ENCODE measurements at regions not wholly inside any gene's neighbourhood (a gene's known extent, or its start where the extent isn't known, plus 50 kb on each side); places are given as distances from the start of the nearest gene placed in this dataset.

DNA sequence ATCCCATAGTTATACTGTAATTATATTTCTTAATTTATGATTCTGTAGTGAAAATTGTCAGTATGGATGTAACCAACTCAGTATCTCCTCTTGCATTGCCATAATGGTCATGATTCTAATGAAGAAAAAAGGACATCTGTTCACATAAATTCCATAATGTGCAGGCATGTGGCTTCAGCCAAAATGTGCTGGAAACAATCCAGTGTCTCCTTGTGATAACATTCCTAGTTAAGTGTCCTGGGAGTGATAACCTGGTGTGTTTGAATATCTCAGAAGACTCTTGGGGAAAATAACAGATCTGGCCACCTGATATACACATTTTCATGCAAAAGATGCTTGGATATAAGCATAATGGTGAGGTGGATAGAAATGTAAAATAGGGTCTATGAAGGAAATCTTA lies 2309.8 kb downstream of the PCDH7 start:
- TF ChIP-seq, protein P1, sequence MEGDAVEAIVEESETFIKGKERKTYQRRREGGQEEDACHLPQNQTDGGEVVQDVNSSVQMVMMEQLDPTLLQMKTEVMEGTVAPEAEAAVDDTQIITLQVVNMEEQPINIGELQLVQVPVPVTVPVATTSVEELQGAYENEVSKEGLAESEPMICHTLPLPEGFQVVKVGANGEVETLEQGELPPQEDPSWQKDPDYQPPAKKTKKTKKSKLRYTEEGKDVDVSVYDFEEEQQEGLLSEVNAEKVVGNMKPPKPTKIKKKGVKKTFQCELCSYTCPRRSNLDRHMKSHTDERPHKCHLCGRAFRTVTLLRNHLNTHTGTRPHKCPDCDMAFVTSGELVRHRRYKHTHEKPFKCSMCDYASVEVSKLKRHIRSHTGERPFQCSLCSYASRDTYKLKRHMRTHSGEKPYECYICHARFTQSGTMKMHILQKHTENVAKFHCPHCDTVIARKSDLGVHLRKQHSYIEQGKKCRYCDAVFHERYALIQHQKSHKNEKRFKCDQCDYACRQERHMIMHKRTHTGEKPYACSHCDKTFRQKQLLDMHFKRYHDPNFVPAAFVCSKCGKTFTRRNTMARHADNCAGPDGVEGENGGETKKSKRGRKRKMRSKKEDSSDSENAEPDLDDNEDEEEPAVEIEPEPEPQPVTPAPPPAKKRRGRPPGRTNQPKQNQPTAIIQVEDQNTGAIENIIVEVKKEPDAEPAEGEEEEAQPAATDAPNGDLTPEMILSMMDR (IDR thresholded peaks at IDR 0.05) = no peak
- no peak for TF ChIP-seq POLR2A (IDR thresholded peaks at IDR 0.05)

Measured in right lobe of liver (tissue), 4 donors.